ENCODE measurements at regions not wholly inside any gene's neighbourhood (a gene's known extent, or its start where the extent isn't known, plus 50 kb on each side); places are given as distances from the start of the nearest gene placed in this dataset.

- TF ChIP-seq CTCF (conservative IDR thresholded peaks at IDR 0.05; ENCODE audit: low read length) (no peak), EZH2phosphoT487 (IDR thresholded peaks at IDR 0.05; ENCODE audit: borderline replicate concordance) (no peak)
Measured at GRCh38 chr9:107163370-107163769, 119.7 kb upstream of the RAD23B start.

Data from Loucy (cell line).